ENCODE measurements at regions not wholly inside any gene's neighbourhood (a gene's known extent, or its start where the extent isn't known, plus 50 kb on each side); places are given as distances from the start of the nearest gene placed in this dataset.

DNA sequence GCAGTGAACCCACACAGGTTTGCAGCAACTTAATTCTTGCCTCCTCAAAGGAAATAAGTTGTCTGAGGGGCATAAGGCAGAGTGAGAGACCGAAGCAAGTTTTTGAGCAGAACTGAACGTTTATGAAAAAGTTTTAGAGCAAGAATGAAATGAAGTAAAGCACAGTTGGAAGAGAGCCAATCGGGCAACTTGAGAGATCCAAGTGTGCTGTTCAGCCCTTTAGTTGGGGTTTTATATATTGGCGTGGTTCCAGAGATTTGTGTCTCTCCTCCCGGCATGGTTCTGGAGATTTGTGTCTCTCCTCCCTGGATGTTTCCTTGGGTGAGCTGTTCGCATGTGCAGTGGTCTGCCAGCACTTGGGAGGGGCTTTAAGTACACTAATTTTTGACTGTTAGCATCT, 141.4 kb upstream of the DGKB start:
- no peaks in the 10 kb centered on the region for H3K36me3 ChIP-seq
- no peaks in the 10 kb centered on the region for H3K27me3 ChIP-seq
- no peak for DNase-seq
- H3K9me3 ChIP-seq = no peaks in the 10 kb centered on the region
- intact Hi-C loops (cut with DNase I) = no loop called here
- H3K27ac ChIP-seq = no peak overlapping the region
- 53 to 58% methylated on average over 6 of the region's 6 CpGs for WGBS, 2 donors
- H3K4me1 ChIP-seq = no peaks in the 10 kb centered on the region
- no peak for TF ChIP-seq POLR2A (IDR thresholded peaks at IDR 0.05)
- TF ChIP-seq, protein P1, sequence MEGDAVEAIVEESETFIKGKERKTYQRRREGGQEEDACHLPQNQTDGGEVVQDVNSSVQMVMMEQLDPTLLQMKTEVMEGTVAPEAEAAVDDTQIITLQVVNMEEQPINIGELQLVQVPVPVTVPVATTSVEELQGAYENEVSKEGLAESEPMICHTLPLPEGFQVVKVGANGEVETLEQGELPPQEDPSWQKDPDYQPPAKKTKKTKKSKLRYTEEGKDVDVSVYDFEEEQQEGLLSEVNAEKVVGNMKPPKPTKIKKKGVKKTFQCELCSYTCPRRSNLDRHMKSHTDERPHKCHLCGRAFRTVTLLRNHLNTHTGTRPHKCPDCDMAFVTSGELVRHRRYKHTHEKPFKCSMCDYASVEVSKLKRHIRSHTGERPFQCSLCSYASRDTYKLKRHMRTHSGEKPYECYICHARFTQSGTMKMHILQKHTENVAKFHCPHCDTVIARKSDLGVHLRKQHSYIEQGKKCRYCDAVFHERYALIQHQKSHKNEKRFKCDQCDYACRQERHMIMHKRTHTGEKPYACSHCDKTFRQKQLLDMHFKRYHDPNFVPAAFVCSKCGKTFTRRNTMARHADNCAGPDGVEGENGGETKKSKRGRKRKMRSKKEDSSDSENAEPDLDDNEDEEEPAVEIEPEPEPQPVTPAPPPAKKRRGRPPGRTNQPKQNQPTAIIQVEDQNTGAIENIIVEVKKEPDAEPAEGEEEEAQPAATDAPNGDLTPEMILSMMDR (IDR thresholded peaks at IDR 0.05) = no peak
- H3K4me3 ChIP-seq = no peak overlapping the region

DNA sequence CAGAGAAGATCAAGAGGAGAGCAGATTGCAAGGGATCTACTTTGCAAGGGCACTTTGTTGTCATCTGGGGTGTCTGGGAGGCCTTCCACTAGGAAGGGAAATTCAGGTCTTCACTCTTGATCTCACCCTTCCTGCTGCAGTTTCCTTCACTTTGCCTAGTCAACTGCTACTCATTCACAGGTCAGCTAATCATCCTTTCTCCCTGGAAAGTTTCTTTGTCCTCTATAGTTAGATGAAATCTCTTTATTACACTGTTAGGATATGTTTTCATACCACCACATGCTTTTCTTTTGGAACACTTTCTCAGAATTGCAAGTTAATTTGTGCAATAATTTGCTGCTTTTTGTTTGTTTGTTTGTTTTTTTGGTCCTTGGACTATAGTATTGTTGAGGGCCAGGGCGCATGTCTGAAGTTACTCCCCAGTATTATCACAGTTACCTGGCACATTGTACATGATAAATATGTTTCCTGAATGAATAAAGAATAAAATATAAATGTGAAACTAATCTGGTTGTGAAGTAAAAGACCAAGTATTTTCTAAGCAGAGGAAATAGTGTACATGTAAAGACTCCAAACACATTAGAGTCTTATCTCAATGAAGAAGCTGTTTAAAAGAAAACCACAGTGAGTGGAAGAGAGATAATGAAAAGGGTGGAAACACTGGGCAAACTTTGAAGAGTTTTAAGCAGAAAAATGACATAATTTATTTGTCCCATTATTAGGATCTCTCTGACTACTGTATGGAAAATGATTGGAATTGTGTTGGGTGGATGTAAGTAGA, 139.9 kb upstream of the DGKB start:
- H3K36me3 ChIP-seq = no peaks in the 10 kb centered on the region
- 71 to 100% methylated on average over 1 of the region's 1 CpG for WGBS, 2 donors

DNA sequence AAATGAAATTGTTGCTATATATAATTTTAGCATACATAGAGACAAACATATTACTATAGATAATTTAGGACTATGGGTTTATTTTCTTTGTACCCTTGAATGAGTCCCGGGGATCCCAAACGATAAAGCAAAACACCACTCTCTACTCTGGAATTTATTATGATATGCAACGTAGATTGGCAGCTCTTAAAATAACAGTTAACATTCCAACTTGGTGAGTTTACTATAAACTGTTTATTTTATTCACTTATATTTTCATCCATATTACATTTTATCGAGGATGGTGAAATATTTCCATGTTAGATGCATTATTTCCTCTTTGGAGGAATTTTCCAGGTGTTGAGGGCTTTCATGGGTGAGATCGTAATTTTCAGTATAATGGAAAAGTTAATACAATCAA, 138.7 kb upstream of the DGKB start:
- no peaks in the 10 kb centered on the region for H3K4me1 ChIP-seq
- intact Hi-C loops (cut with DNase I) = no loop called here
- no peaks in the 10 kb centered on the region for H3K27me3 ChIP-seq
- no peak overlapping the region for H3K4me3 ChIP-seq
- H3K36me3 ChIP-seq = no peaks in the 10 kb centered on the region
- TF ChIP-seq, protein P1 (IDR thresholded peaks at IDR 0.05) = no peak
- no peak for TF ChIP-seq POLR2A (IDR thresholded peaks at IDR 0.05)
- 56 to 70% methylated on average over 5 of the region's 5 CpGs for WGBS, 2 donors
- DNase-seq = no peak
- no peaks in the 10 kb centered on the region for H3K9me3 ChIP-seq
- H3K27ac ChIP-seq = no peak overlapping the region

More for the DNA sequence above, 139.9 kb upstream of the DGKB start:
- no peak for DNase-seq
- Histone ChIP-seq H3K9me3 (no peaks in the 10 kb centered on the region), H3K4me1 (no peaks in the 10 kb centered on the region), H3K27ac (no peak overlapping the region), H3K27me3 (no peaks in the 10 kb centered on the region), H3K4me3 (no peak overlapping the region)
- intact Hi-C loops (cut with DNase I) = no loop called here
- no peak for TF ChIP-seq POLR2A (IDR thresholded peaks at IDR 0.05)
- TF ChIP-seq, protein P1 (IDR thresholded peaks at IDR 0.05) = no peak

DNA sequence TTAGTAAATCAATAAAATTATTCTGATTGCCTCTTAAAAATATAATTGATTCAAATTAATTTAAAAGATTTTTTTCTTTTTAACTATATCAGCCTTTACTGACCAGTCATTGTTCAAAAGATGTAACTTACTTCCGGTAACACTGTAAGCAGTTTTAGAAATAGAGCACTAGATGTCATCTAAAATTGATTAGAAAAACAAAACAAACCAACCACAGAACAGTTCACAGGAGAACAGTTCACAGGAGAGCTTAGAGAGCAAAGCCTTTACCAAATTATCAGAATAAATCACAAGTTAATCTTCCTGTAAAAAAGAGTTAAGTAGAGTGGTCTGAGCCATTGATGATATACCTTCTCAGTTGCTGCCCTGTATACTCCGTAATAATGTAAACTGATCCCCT, 133.3 kb upstream of the DGKB start:
- WGBS, 2 donors = 79 to 83% methylated on average over 2 of the region's 2 CpGs

DNA sequence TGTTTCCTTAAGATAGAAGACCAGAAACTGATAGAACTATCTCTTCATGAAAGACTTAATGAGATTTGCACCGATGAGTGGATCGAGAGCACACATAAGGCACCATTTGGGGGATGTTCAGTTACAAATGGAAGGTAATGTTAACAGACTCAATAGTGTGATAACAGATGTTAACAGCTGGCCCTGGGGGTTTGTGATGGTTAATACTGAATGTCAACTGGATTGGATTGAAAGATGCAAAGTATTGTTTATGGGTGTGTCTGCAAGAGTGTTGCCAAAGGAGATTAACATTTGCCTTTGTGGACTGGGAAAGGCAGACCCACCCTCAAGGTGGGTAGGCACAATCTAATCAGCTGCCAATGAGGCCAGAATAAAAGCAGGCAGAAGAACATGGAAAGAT, 130.5 kb upstream of the DGKB start:
- Histone ChIP-seq H3K27me3 (no peaks in the 10 kb centered on the region), H3K36me3 (no peaks in the 10 kb centered on the region), H3K9me3 (no peaks in the 10 kb centered on the region), H3K4me3 (no peak overlapping the region), H3K4me1 (no peaks in the 10 kb centered on the region), H3K27ac (no peak overlapping the region)
- no peak for DNase-seq
- intact Hi-C loops (cut with DNase I) = no loop called here
- WGBS, 2 donors = 58 to 83% methylated on average over 2 of the region's 2 CpGs
- TF ChIP-seq POLR2A (IDR thresholded peaks at IDR 0.05) = no peak
- TF ChIP-seq, protein P1 (IDR thresholded peaks at IDR 0.05) = no peak

More for the DNA sequence above, 133.3 kb upstream of the DGKB start:
- no peak for TF ChIP-seq POLR2A (IDR thresholded peaks at IDR 0.05)
- TF ChIP-seq, protein P1 (IDR thresholded peaks at IDR 0.05) = no peak
- H3K27ac ChIP-seq = no peak overlapping the region
- no peak overlapping the region for H3K4me3 ChIP-seq
- no peaks in the 10 kb centered on the region for H3K36me3 ChIP-seq
- no peaks in the 10 kb centered on the region for H3K27me3 ChIP-seq
- intact Hi-C loops (cut with DNase I) = no loop called here
- no peak for DNase-seq
- no peaks in the 10 kb centered on the region for H3K9me3 ChIP-seq
- no peaks in the 10 kb centered on the region for H3K4me1 ChIP-seq
